Uterus (tissue), 2 donors: ENCODE measurements at regions not wholly inside any gene's neighbourhood (a gene's known extent, or its start where the extent isn't known, plus 50 kb on each side); places are given as distances from the start of the nearest gene placed in this dataset.

Experiments
- CTCF ChIP-seq, 4 experiments: fragments of 200-600 bp in 2 of 4; fragments of 450-650 bp in 2 of 4; sonication (generic) in 2 of 4; IDR thresholded peaks; one replicate each; pipeline ENCODE4 v1.5.1; 2016 to 2019; ENCODE audit warnings: antibody characterized with exemption in 4 of 4, mild to moderate bottlenecking in 2 of 4, moderate library complexity in 1 of 4
- POLR2A ChIP-seq, 2 donors: fragments of 450-650 bp; IDR thresholded peaks; one replicate each; pipeline ENCODE4 v1.6.1; 2016; ENCODE audit warnings: antibody characterized with exemption in 2 of 2, mild to moderate bottlenecking in 1 of 2, moderate library complexity in 1 of 2

GRCh38 chr7:155869784-155870076 lies 57.5 kb upstream of the SHH start:
- TF ChIP-seq CTCF (IDR thresholded peaks at IDR 0.05) (no peak), POLR2A (IDR thresholded peaks at IDR 0.05) (no peak)
